WTC11 (cell line): ENCODE measurements at regions not wholly inside any gene's neighbourhood (a gene's known extent, or its start where the extent isn't known, plus 50 kb on each side); places are given as distances from the start of the nearest gene placed in this dataset.

Source experiments
- CREB1 ChIP-seq: sonication (generic); formaldehyde crosslinking; IDR thresholded peaks from 2 replicates; pipeline ENCODE4 v1.8.0; 2023; ENCODE audit warnings: mild to moderate bottlenecking, missing genetic modification reagents
- CTCF ChIP-seq: fragments of 200-600 bp; IDR thresholded peaks from 2 replicates; pipeline ENCODE4 v1.8.0; 2022; ENCODE audit warnings: antibody characterized with exemption
- USF2 ChIP-seq: sonication (generic); formaldehyde crosslinking; IDR thresholded peaks from 2 replicates; pipeline ENCODE4 v1.8.1; 2023; ENCODE audit warnings: mild to moderate bottlenecking, missing genetic modification reagents, moderate library complexity
- ZNF138 ChIP-seq: sonication (generic); formaldehyde crosslinking; conservative IDR thresholded peaks from 2 replicates; pipeline ENCODE4 v1.8.1; 2022; ENCODE audit warnings: mild to moderate bottlenecking, moderate library complexity, missing genetic modification reagents

GRCh38 chr5:74021126-74021525 lies 395.1 kb downstream of the ARHGEF28 start:
- TF ChIP-seq CTCF: no peak
- no peak for TF ChIP-seq ZNF138
- no peak for TF ChIP-seq CREB1 (CRISPR knock-in tag)
- TF ChIP-seq USF2 (CRISPR knock-in tag): no peak
